SK-N-SH (cell line): ENCODE measurements at regions not wholly inside any gene's neighbourhood (a gene's known extent, or its start where the extent isn't known, plus 50 kb on each side); places are given as distances from the start of the nearest gene placed in this dataset.
"Not testable (repeated sequence)": the region's sequence is repeated elsewhere in the genome, so short reads cannot be mapped to it uniquely, and the experiment has no call there.

Experiments used
- CTCF ChIA-PET: fragments of 300-600, 350-600 bp; formaldehyde crosslinking; extraction: SDS; loops from one replicate; lab custom pipeline; 2021; lab: Yijun Ruan, JAX
- POLR2A ChIA-PET: fragments of 350-600 bp; sonication (Branson Sonifier 250); formaldehyde crosslinking; extraction: SDS; loops from one replicate; lab custom pipeline; 2020; ENCODE audit warnings: antibody characterized with exemption, inconsistent platforms; lab: Yijun Ruan, JAX
- DNase-seq: peaks from one replicate; pipeline ENCODE4 v3.0.0; 2012
- H2AFZ ChIP-seq: fragments of 200-600 bp; sonication (generic); 2 replicates; pipeline ENCODE4 v1.8.1; 2016; ENCODE audit warnings: antibody characterized with exemption, mild to moderate bottlenecking, low read depth
- H3F3A ChIP-seq: fragments of 200-600 bp; sonication (generic); replicated peaks from 2 replicates; pipeline ENCODE3; 2016; ENCODE audit warnings: antibody characterized with exemption, mild to moderate bottlenecking; ENCODE audit not compliant: insufficient read depth
- H3K27ac ChIP-seq, 2 experiments: fragments of 200-500 bp in 1 of 2; fragments of 200-600 bp in 1 of 2; sonication (Bioruptor generic) in 1 of 2; sonication (generic), shearing (Covaris generic) in 1 of 2; 2 replicates each; pipeline versions ENCODE4 v1.5.1 to v1.6.1; 2014 to 2016; ENCODE audit warnings: low read depth in 2 of 2, inconsistent platforms in 1 of 2, low read length in 1 of 2, mild to moderate bottlenecking in 1 of 2, mixed read lengths in 1 of 2
- H3K27me3 ChIP-seq: fragments of 200-600 bp; sonication (generic), shearing (Covaris generic); 2 replicates; pipeline ENCODE4 v1.6.1; 2016; ENCODE audit warnings: mixed run types; ENCODE audit not compliant: insufficient read depth
- H3K36me3 ChIP-seq, 2 experiments: fragments of 200-500 bp in 1 of 2; fragments of 200-600 bp in 1 of 2; sonication (Bioruptor generic) in 1 of 2; sonication (generic) in 1 of 2; replicated peaks in 1 of 2; 2 replicates each; pipeline versions ENCODE3 to v1.5.1; 2014 to 2016; ENCODE audit warnings: low read length in 1 of 2, mild to moderate bottlenecking in 1 of 2; ENCODE audit not compliant: insufficient read depth in 2 of 2, control insufficient read depth in 1 of 2
- H3K4me1 ChIP-seq, 2 experiments: fragments of 200-500 bp in 1 of 2; fragments of 200-600 bp in 1 of 2; sonication (Bioruptor generic) in 1 of 2; sonication (generic), shearing (Covaris generic) in 1 of 2; 2 replicates each; pipeline versions ENCODE4 v1.5.1 to v1.6.1; 2014 to 2016; ENCODE audit warnings: low read depth in 1 of 2, low read length in 1 of 2, mixed run types in 1 of 2; ENCODE audit not compliant: insufficient read depth in 2 of 2, control insufficient read depth in 1 of 2
- H3K4me2 ChIP-seq: fragments of 200-600 bp; sonication (generic), shearing (Covaris generic); 2 replicates; pipeline ENCODE4 v1.6.1; 2017; ENCODE audit warnings: mixed run types
- H3K4me3 ChIP-seq, 2 experiments: fragments of 200-500 bp in 1 of 2; fragments of 200-600 bp in 1 of 2; sonication (Bioruptor generic) in 1 of 2; sonication (generic), shearing (Covaris generic) in 1 of 2; 2 replicates each; pipeline versions ENCODE4 v1.5.1 to v1.8.1; 2014 to 2016; ENCODE audit warnings: low read depth in 2 of 2, inconsistent platforms in 1 of 2, low read length in 1 of 2, mild to moderate bottlenecking in 1 of 2, mixed read lengths in 1 of 2, moderate library complexity in 1 of 2
- H3K79me2 ChIP-seq: fragments of 200-600 bp; sonication (generic); 2 replicates; pipeline ENCODE4 v1.8.1; 2017; ENCODE audit warnings: mild to moderate bottlenecking; ENCODE audit not compliant: insufficient read depth
- H3K9ac ChIP-seq: fragments of 200-600 bp; sonication (generic); 2 replicates; pipeline ENCODE4 v1.6.1; 2017; ENCODE audit warnings: mixed run types
- H3K9me2 ChIP-seq: fragments of 200-600 bp; sonication (generic); 2 replicates; pipeline ENCODE4 v1.6.1; 2017; ENCODE audit warnings: mixed run types
- H3K9me3 ChIP-seq: fragments of 200-600 bp; sonication (generic); 2 replicates; pipeline ENCODE4 v1.6.1; 2017; ENCODE audit warnings: mixed run types, mild to moderate bottlenecking, moderate library complexity
- H4K20me1 ChIP-seq: fragments of 200-600 bp; sonication (generic); 2 replicates; pipeline ENCODE4 v1.6.1; 2017; ENCODE audit warnings: mild to moderate bottlenecking, mixed run types; ENCODE audit not compliant: insufficient read depth
- FOXJ3 ChIP-seq: sonication (generic); formaldehyde crosslinking; IDR thresholded peaks from 2 replicates; pipeline ENCODE4 v1.5.1; 2020; ENCODE audit warnings: mild to moderate bottlenecking, missing genetic modification reagents
- PBX3 ChIP-seq: IDR thresholded peaks from 2 replicates; pipeline ENCODE4; 2012
- RFX5 ChIP-seq: IDR thresholded peaks from 2 replicates; pipeline ENCODE4 v1.6.1; 2012; ENCODE audit warnings: mild to moderate bottlenecking, improper control_type of control experiment, low read length
- RXRA ChIP-seq: IDR thresholded peaks from 2 replicates; pipeline ENCODE4 v1.4.0; 2012; ENCODE audit warnings: low read depth, mild to moderate bottlenecking, borderline replicate concordance
- TCF12 ChIP-seq: IDR thresholded peaks from 2 replicates; pipeline ENCODE4 v1.4.0; 2012
- USF2 ChIP-seq: fragments of 150-350 bp; IDR thresholded peaks from 2 replicates; pipeline ENCODE4 v1.6.1; 2017; ENCODE audit warnings: antibody characterized with exemption, low read length, low read depth, borderline replicate concordance
- WGBS: methylation state at CpG from one replicate; pipeline ENCODE4 v1.1.6; 2017; ENCODE audit warnings: low lambda C conversion rate; 5-methylcytosine and 5-hydroxymethylcytosine counted together
- small RNA-seq, 7 experiments: library from RNA; depleted of rRNA; stranded (forward); fragments of <200 nt; gene quantifications; one replicate each; pipeline ENCODE3, GENCODE V24; 2012
- TF ChIP-seq, protein P1 (sequence below): fragments of 150-350 bp; IDR thresholded peaks from 2 replicates; pipeline ENCODE4 v1.6.1; 2016; ENCODE audit warnings: mild to moderate bottlenecking, low read depth, low read length
- TF ChIP-seq, protein P2 (sequence below): IDR thresholded peaks from 2 replicates; pipeline ENCODE4 v1.4.0; 2012; ENCODE audit warnings: low read depth

DNA sequence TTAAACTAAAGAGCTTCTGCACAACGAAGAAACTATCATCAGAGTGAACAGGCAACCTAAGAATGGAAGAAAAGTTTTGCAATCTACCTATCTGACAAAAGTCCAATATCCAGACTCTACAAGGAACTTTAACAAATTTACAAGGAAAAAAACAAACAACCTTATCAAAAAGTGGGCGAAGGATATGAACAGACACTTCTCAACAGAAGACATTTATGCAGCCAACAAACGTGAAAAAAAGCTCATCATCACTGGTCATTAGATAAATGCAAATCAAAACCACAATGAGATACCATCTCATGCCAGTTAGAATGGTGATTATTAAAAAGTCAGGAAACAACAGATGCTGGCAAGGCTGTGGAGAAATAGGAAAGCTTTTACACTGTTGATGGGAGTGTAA lies 55.5 kb upstream of the XPO1 start:
- WGBS, result 26% methylated on average over 3 of the region's 3 CpGs
- POLR2A ChIA-PET, result not testable (repeated sequence)

DNA sequence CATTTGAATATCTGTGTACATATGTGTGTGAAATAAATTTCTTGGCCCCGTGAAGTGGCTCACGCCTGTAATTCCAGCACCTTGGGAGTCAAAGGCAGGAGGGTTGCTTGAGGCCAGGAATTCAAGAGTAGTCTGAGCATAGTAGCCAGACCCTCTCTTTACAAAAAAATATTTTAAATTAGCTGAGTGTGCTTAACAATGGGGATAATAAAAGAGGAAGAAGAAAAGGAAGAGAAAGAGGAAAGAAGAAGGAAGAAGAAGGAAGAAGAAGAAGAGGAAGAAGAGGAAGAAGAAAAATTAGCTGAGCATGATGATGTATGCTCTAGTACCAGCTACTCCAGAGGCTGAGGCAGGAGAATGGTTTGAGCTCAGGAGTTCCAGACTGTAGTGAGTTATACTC lies 52.1 kb upstream of the XPO1 start:
- no peak overlapping the region for H3K27ac ChIP-seq
- H4K20me1 ChIP-seq, result no peaks in the 10 kb centered on the region
- TF ChIP-seq, protein P1, sequence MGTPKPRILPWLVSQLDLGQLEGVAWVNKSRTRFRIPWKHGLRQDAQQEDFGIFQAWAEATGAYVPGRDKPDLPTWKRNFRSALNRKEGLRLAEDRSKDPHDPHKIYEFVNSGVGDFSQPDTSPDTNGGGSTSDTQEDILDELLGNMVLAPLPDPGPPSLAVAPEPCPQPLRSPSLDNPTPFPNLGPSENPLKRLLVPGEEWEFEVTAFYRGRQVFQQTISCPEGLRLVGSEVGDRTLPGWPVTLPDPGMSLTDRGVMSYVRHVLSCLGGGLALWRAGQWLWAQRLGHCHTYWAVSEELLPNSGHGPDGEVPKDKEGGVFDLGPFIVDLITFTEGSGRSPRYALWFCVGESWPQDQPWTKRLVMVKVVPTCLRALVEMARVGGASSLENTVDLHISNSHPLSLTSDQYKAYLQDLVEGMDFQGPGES, result no peak
- TF ChIP-seq TCF12, result no peak
- TF ChIP-seq PBX3, result no peak
- TF ChIP-seq RXRA, result no peak
- no peak for TF ChIP-seq USF2
- TF ChIP-seq, protein P2, sequence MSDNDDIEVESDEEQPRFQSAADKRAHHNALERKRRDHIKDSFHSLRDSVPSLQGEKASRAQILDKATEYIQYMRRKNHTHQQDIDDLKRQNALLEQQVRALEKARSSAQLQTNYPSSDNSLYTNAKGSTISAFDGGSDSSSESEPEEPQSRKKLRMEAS, result no peak
- TF ChIP-seq FOXJ3 (CRISPR knock-in tag), result no peak
- H3K27me3 ChIP-seq, result no peaks in the 10 kb centered on the region
- H3K4me3 ChIP-seq, result no peak overlapping the region
- WGBS, result 73% methylated on average over 2 of the region's 2 CpGs
- no peak overlapping the region for H3K4me2 ChIP-seq
- H3K36me3 ChIP-seq, result no peaks in the 10 kb centered on the region
- H2AFZ ChIP-seq, result no peak overlapping the region
- H3K4me1 ChIP-seq, result no peaks in the 10 kb centered on the region
- ChIA-PET CTCF (no interaction called here), POLR2A (no interaction called here)
- H3K79me2 ChIP-seq, result no peaks in the 10 kb centered on the region
- H3K9ac ChIP-seq, result no peak overlapping the region
- H3K9me2 ChIP-seq, result no peaks in the 10 kb centered on the region
- no peaks in the 10 kb centered on the region for H3K9me3 ChIP-seq
- no peak for DNase-seq
- H3F3A ChIP-seq, result no peaks in the 10 kb centered on the region

More for the DNA sequence above, 55.5 kb upstream of the XPO1 start:
- H3K9me3 ChIP-seq, H3F3A ChIP-seq, H3K27ac ChIP-seq, H3K36me3 ChIP-seq, H3K79me2 ChIP-seq, H3K9me2 ChIP-seq, H2AFZ ChIP-seq, DNase-seq, H3K9ac ChIP-seq, CTCF ChIA-PET, H3K4me1 ChIP-seq, H4K20me1 ChIP-seq, H3K4me3 ChIP-seq, H3K4me2 ChIP-seq, H3K27me3 ChIP-seq: not testable (repeated sequence)

GRCh38 chr2:61588566-61588965 lies 50.4 kb upstream of the XPO1 start:
- Histone ChIP-seq H4K20me1 (no peaks in the 10 kb centered on the region), H3K36me3 (no peaks in the 10 kb centered on the region), H3K27me3 (no peaks in the 10 kb centered on the region), H3K9me3 (no peaks in the 10 kb centered on the region), H3K9me2 (no peaks in the 10 kb centered on the region), H3K4me2 (no peak overlapping the region), H3K4me1 (no peaks in the 10 kb centered on the region), H3F3A (no peaks in the 10 kb centered on the region), H2AFZ (no peak overlapping the region)
- ChIA-PET POLR2A (no interaction called here), CTCF (no interaction called here)
- WGBS, result 78% methylated on average over 2 of the region's 2 CpGs
- no peak for DNase-seq
- no peak for TF ChIP-seq RFX5
- TF ChIP-seq, all 33 proteins: peak for 0
- Histone ChIP-seq H3K4me3 (no peak overlapping the region), H3K9ac (no peak overlapping the region), H3K79me2 (no peaks in the 10 kb centered on the region), H3K27ac (no peak overlapping the region)

Small RNA genes in the stretch of these regions (small RNA-seq; reads per million reads assigned to genes)
- 0.17 to 11.9 (median 4.5) reads per million in 7 experiments for gene RNU6-1145P
- gene RPS29P10, result 0 to 2.4 (median 0) reads per million in 7 experiments
